ENCODE measurements at regions not wholly inside any gene's neighbourhood (a gene's known extent, or its start where the extent isn't known, plus 50 kb on each side); places are given as distances from the start of the nearest gene placed in this dataset.

DNA sequence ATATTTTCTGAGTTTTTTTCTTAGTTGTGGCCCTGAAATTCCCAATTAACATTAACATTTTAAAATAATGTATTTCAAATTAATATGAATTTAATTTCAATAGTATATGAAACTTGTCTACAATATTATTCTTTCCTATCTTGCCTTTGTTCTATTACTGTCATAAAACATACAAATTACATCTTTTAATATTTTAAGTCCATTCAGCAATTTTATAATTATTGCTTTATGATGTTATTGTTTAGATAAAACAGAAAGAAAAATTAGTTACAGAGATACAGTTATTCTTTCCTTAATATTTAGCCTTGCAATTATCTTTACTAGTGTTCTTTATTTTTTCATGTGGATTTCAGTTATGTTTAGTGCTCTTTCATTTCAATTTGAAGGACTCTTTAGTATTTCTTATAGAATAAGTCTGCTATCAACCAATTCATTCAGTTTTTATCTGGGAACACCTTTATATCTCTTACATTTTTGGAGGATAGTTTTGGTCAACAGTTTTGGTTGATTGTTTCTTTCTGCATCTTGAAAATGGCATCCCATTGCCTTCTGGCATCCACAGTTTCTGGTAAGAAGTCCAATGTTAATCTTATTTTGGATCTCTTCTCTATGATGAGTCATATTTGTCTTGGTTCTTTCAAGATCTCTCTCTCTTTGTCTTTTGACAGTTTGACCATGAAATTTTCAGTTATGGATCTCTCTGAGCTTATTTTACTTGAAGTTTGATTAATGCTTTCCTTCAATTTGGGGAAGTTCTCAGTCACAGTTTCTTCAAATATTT is 76.9 kb upstream of the CHST9 start:
- Mint-ChIP-seq H3K27ac (no peak overlapping the region), H3K27me3 (ENCODE audit: low read depth) (no peaks in the 10 kb centered on the region), H3K9me3 (peaks cover 18 to 36% of the 10 kb centered on the region in 2 experiments), H3K4me1 (no peaks in the 10 kb centered on the region), H3K36me3 (ENCODE audit: insufficient read depth in 1 of 3, low read depth in 3 of 3) (peaks cover 8 to 24% (median 9%) of the 10 kb centered on the region in 3 experiments), H3K4me3 (no peak overlapping the region)
- no peak overlapping the region for H4K5ac ChIP-seq (ENCODE audit: insufficient read length, low read depth, low read length)
- no peak overlapping the region for H3K4ac ChIP-seq (ENCODE audit: low read depth, low read length)
- no peak overlapping the region for H4K91ac ChIP-seq (ENCODE audit: insufficient read length, low read depth, low read length)
- H3K9me3 ChIP-seq (ENCODE audit: control insufficient read depth, low read depth, low read length), result no peaks in the 10 kb centered on the region
- no peak for DNase-seq
- no peak overlapping the region for H2AK5ac ChIP-seq (ENCODE audit: insufficient read length, low read length)
- no peaks in the 10 kb centered on the region for H3K27me3 ChIP-seq (ENCODE audit: insufficient read depth, low read length)
- no peaks in the 10 kb centered on the region for H3K79me2 ChIP-seq (ENCODE audit: insufficient read depth, low read length)
- H3K79me1 ChIP-seq (ENCODE audit: insufficient read depth, low read depth, low read length, poor library complexity, severe bottlenecking), result no peaks in the 10 kb centered on the region
- no peak overlapping the region for H3K4me2 ChIP-seq (ENCODE audit: insufficient read depth, insufficient read length, low read length)
- H4K8ac ChIP-seq (replicated peaks; ENCODE audit: insufficient read length, low read depth, low read length), result no peak overlapping the region
- H3K14ac ChIP-seq (ENCODE audit: insufficient read depth, low read length), result no peak overlapping the region
- no peak overlapping the region for H3K18ac ChIP-seq (ENCODE audit: insufficient read length, low read depth, low read length)
- no peaks in the 10 kb centered on the region for H3K23me2 ChIP-seq (ENCODE audit: insufficient read length, low read depth, low read length, poor library complexity, severe bottlenecking)
- H2BK5ac ChIP-seq (ENCODE audit: insufficient read length, low read length), result no peak overlapping the region
- H3K9ac ChIP-seq (ENCODE audit: extremely low read depth, insufficient read length, low read length), result no peak overlapping the region
- no peak overlapping the region for H3K56ac ChIP-seq (ENCODE audit: insufficient read length, low read depth, low read length)
- no peak overlapping the region for H2BK15ac ChIP-seq (ENCODE audit: low read depth, low read length)
- H2AFZ ChIP-seq (ENCODE audit: low read length), result no peak overlapping the region
- no peak overlapping the region for H3K23ac ChIP-seq (ENCODE audit: insufficient read length, low read depth, low read length)
- no peak for TF ChIP-seq CTCF (conservative IDR thresholded peaks at IDR 0.05)
- no peak overlapping the region for H2BK20ac ChIP-seq (ENCODE audit: low read depth, low read length, poor library complexity, severe bottlenecking)
- H3K4me1 ChIP-seq (ENCODE audit: insufficient read depth, low read length), result no peaks in the 10 kb centered on the region
- H4K20me1 ChIP-seq (ENCODE audit: control insufficient read depth, insufficient read depth, insufficient read length), result no peaks in the 10 kb centered on the region
- no peak overlapping the region for H3K27ac ChIP-seq (ENCODE audit: insufficient read length, low read depth, low read length)
- H3T11ph ChIP-seq (ENCODE audit: low read length), result no peak overlapping the region
- no peak overlapping the region for H2BK12ac ChIP-seq (ENCODE audit: insufficient read length, low read depth, low read length)
- no peak overlapping the region for H2BK120ac ChIP-seq (ENCODE audit: low read depth, low read length, poor library complexity, severe bottlenecking)
